ENCODE measurements at regions not wholly inside any gene's neighbourhood (a gene's known extent, or its start where the extent isn't known, plus 50 kb on each side); places are given as distances from the start of the nearest gene placed in this dataset.

GRCh38 chr6:131510094-131510493, 62.9 kb upstream of the ARG1 start:
- DNase-seq, result no peak

- DNase-seq, result no peak
These were observed 62.4 kb upstream of the ARG1 start for GRCh38 chr6:131510591-131510990.

GRCh38 chr6:131519670-131520436, 53.2 kb upstream of the ARG1 start:
- DNase-seq, result peak; percentile 63
